Heart left ventricle (tissue), 16 donors: ENCODE measurements at regions not wholly inside any gene's neighbourhood (a gene's known extent, or its start where the extent isn't known, plus 50 kb on each side); places are given as distances from the start of the nearest gene placed in this dataset.

Source experiments
- ATAC-seq, 4 donors: fragments of 200-7000 bp; cut with Tn5 transposase; one replicate each; pipeline ENCODE4 v1.9.1; 2020 to 2022; ENCODE audit warnings: moderate library complexity in 4 of 4, mild to moderate bottlenecking in 3 of 4, moderate number of reproducible peaks in 1 of 4
- DNase-seq, 5 donors: peaks; one replicate each; pipeline ENCODE4 v3.0.0-alpha.2; 2020
- H3K27ac ChIP-seq, 12 donors: fragments of 200-600 bp; sonication (generic) in 4 of 12; one replicate each; pipeline versions ENCODE4 v1.5.0 to v1.8.0; 2016 to 2022; ENCODE audit warnings: mild to moderate bottlenecking in 2 of 12
- H3K27me3 ChIP-seq, 9 donors: fragments of 200-600 bp; sonication (generic) in 2 of 9; one replicate each; pipeline versions ENCODE4 v1.5.1 to v1.8.0; 2016 to 2022; ENCODE audit warnings: mild to moderate bottlenecking in 3 of 9
- H3K36me3 ChIP-seq, 9 donors: fragments of 200-600 bp; sonication (generic) in 2 of 9; one replicate each; pipeline versions ENCODE4 v1.5.0 to v1.8.0; 2018 to 2022; ENCODE audit warnings: mild to moderate bottlenecking in 2 of 9
- H3K4me1 ChIP-seq, 12 donors: fragments of 200-600 bp; sonication (generic) in 4 of 12; one replicate each; pipeline versions ENCODE4 v1.5.0 to v1.8.0; 2016 to 2022; ENCODE audit warnings: mild to moderate bottlenecking in 3 of 12
- H3K4me3 ChIP-seq, 12 donors: fragments of 200-600 bp; sonication (generic) in 4 of 12; one replicate each; pipeline versions ENCODE4 v1.5.0 to v1.8.0; 2017 to 2022; ENCODE audit warnings: mild to moderate bottlenecking in 9 of 12, moderate library complexity in 4 of 12
- H3K9me3 ChIP-seq, 12 donors: fragments of 200-600 bp; sonication (generic) in 4 of 12; one replicate each; pipeline versions ENCODE4 v1.5.0 to v1.8.0; 2016 to 2022; ENCODE audit warnings: mild to moderate bottlenecking in 1 of 12
- POLR2A ChIP-seq, 2 donors: fragments of 450-650 bp; IDR thresholded peaks; one replicate each; pipeline ENCODE4 v1.6.1; 2017; ENCODE audit warnings: antibody characterized with exemption in 2 of 2, mild to moderate bottlenecking in 2 of 2, moderate library complexity in 2 of 2
- WGBS, 4 donors: extraction: QIAGEN DNeasy Blood & Tissue Kit in 2 of 4; methylation state at CpG; one replicate each; pipeline versions ENCODE4 v1.1.5 to v1.1.7; 2013 to 2018; 5-methylcytosine and 5-hydroxymethylcytosine counted together
- intact Hi-C, 10 donors: fragments of 100-400 bp; cut with DNase I; formaldehyde crosslinking; loops; one replicate each; pipeline versions ENCODE4 v1.11.1 to v1.14.2; 2022
- TF ChIP-seq, protein P1 (sequence below), 12 donors: fragments of 200-600 bp; sonication (generic) in 4 of 12; IDR thresholded peaks; one replicate each; pipeline versions ENCODE4 v1.5.0 to v1.8.0; 2018 to 2022; ENCODE audit warnings: antibody characterized with exemption in 12 of 12, mild to moderate bottlenecking in 5 of 12
- donor health status: ischemic (EF 13 %, LVEDD 7.1; RV severe dilation, severe dysfunction).
- donor health status: healthy with polysubstance abuse.
- donor health status: DM: no; HTN: yes; CAD: no.
- donor health status: DM: no; HTN: no; CAD: no.
- donor health status: ischemic (EF 25% LVEDD 6.9; RV normal size, moderate dysfunction).
- donor health status: ischemic (EF 25% LVEDD 5.7; RV mildly dilated, moderate dysfunction).
- donor health status: healthy.
- donor health status: DM: yes; HTN: yes; CAD: no.
- donor health status: ischemic (EF 35%, LVEDD 5.7; RV mildly dilated, moderate dysfunction).
- donor health status: nonischemic (EF 11% LVEDD 7.7; RV severe dilation, severe dysfunction).
- donor health status: DM: yes; HTN: yes; CAD: no.
- donor health status: PGD.
- donor health status: ischemic (EF 29% LVEDD 5.4; RV normal size, mild dysfunction).
- donor health status: nonischemic (EF 23%, LVEDD 6.1; RV moderate dilation, normal function).

DNA sequence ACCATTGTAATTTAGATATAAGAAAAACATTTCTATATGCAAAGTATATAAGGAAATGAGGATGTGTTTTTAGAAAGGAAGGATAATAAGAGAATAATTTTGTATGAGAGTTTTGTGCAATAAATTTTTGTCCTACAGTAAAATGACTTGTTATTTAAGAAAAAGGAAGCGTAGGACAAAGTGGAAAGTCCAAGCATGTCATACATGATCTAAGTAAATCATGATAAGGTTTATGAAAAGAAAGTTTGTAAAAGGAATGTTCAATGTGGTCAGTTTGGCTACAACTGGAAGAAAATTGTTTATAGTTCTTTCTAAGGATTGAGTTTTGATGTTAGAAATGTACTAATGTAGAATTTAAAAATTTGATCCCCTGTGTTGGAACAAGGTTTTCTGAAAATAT, 222.3 kb downstream of the KATNAL1 start:
- intact Hi-C loops: no loop called here
- 79 to 84% (median 82%) methylated on average over 1 of the region's 1 CpG for WGBS, 4 donors
- H3K36me3 ChIP-seq: no peaks in the 10 kb centered on the region

DNA sequence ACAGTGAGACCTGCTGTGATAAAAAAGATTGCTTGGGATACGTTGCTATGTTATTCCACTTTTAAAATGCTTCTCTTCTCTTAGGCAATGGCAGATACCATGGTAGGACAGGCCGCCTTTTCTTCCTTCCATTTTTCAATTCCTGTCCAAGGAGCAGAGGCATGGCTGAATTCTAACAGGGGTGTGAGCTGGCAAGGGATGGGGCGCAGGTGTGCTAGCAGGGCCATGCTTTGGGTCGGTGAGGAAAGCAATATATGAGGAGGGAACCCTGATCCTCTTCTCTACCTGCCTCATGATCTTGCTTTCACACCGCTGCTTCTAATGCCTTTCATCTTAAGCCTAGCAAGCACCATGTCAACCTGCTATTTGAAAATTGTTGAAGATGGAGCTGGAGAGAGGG, 225.0 kb downstream of the KATNAL1 start:
- Histone ChIP-seq H3K4me3 (no peak overlapping the region), H3K36me3 (no peaks in the 10 kb centered on the region), H3K9me3 (peaks cover 0 to 7% (median 0%) of the 10 kb centered on the region in 12 donors), H3K4me1 (no peaks in the 10 kb centered on the region), H3K27ac (no peak overlapping the region), H3K27me3 (peaks cover 0 to 8% (median 0%) of the 10 kb centered on the region in 9 donors)
- intact Hi-C loops: no loop called here
- ATAC-seq: no peak
- DNase-seq: no peak
- 82 to 86% (median 86%) methylated on average over 5 of the region's 5 CpGs for WGBS, 4 donors
- TF ChIP-seq, protein P1, sequence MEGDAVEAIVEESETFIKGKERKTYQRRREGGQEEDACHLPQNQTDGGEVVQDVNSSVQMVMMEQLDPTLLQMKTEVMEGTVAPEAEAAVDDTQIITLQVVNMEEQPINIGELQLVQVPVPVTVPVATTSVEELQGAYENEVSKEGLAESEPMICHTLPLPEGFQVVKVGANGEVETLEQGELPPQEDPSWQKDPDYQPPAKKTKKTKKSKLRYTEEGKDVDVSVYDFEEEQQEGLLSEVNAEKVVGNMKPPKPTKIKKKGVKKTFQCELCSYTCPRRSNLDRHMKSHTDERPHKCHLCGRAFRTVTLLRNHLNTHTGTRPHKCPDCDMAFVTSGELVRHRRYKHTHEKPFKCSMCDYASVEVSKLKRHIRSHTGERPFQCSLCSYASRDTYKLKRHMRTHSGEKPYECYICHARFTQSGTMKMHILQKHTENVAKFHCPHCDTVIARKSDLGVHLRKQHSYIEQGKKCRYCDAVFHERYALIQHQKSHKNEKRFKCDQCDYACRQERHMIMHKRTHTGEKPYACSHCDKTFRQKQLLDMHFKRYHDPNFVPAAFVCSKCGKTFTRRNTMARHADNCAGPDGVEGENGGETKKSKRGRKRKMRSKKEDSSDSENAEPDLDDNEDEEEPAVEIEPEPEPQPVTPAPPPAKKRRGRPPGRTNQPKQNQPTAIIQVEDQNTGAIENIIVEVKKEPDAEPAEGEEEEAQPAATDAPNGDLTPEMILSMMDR (IDR thresholded peaks at IDR 0.05): no peak
- no peak for TF ChIP-seq POLR2A (IDR thresholded peaks at IDR 0.05)

More for the DNA sequence above, 222.3 kb downstream of the KATNAL1 start:
- DNase-seq (no peak), ATAC-seq (no peak)
- no peak overlapping the region for H3K4me3 ChIP-seq
- H3K9me3 ChIP-seq: peaks cover 0 to 7% (median 0%) of the 10 kb centered on the region in 12 donors
- peaks cover 0 to 8% (median 0%) of the 10 kb centered on the region in 9 donors for H3K27me3 ChIP-seq
- TF ChIP-seq, protein P1 (IDR thresholded peaks at IDR 0.05): no peak
- TF ChIP-seq POLR2A (IDR thresholded peaks at IDR 0.05): no peak
- no peaks in the 10 kb centered on the region for H3K4me1 ChIP-seq
- H3K27ac ChIP-seq: no peak overlapping the region

DNA sequence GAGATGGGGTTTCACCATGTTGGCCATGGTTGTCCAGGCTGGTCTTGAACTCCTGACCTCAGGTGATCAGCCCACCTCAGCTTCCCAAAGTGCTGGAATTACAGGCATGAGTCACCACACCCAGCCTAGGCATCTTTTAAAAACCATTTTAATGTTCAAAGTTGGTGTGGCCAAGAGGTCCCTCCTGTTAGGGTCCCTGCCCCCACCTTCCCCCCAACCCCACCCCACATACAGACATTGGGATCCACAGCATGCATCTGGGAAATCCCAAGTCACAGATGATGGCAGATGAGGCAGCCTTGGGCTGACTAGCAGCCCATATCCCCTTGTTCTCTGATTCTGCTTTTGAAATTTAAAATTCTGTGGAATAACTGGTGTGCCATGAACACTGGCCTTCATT, 226.0 kb downstream of the KATNAL1 start:
- DNase-seq (no peak), ATAC-seq (no peak)
- Histone ChIP-seq H3K4me1 (no peaks in the 10 kb centered on the region), H3K9me3 (peaks cover 0 to 7% (median 0%) of the 10 kb centered on the region in 12 donors), H3K36me3 (no peaks in the 10 kb centered on the region), H3K27me3 (peaks cover 0 to 8% (median 0%) of the 10 kb centered on the region in 9 donors), H3K4me3 (no peak overlapping the region), H3K27ac (no peak overlapping the region)
- intact Hi-C loops: no loop called here
- no peak for TF ChIP-seq POLR2A (IDR thresholded peaks at IDR 0.05)
- TF ChIP-seq, protein P1 (IDR thresholded peaks at IDR 0.05): no peak

GRCh38 chr13:30079501-30079900, 227.8 kb downstream of the KATNAL1 start:
- peaks cover 0 to 7% (median 0%) of the 10 kb centered on the region in 12 donors for H3K9me3 ChIP-seq
- TF ChIP-seq, protein P1 (IDR thresholded peaks at IDR 0.05): no peak
- no peak for TF ChIP-seq POLR2A (IDR thresholded peaks at IDR 0.05)
- no peak for DNase-seq
- WGBS, 4 donors: 72 to 82% (median 79%) methylated on average over 9 of the region's 9 CpGs
- peaks cover 0 to 8% (median 0%) of the 10 kb centered on the region in 9 donors for H3K27me3 ChIP-seq
- H3K27ac ChIP-seq: no peak overlapping the region
- H3K4me3 ChIP-seq: no peak overlapping the region
- no peaks in the 10 kb centered on the region for H3K4me1 ChIP-seq
- H3K36me3 ChIP-seq: no peaks in the 10 kb centered on the region
- ATAC-seq: no peak
- intact Hi-C loops: no loop called here
